ENCODE measurements at regions not wholly inside any gene's neighbourhood (a gene's known extent, or its start where the extent isn't known, plus 50 kb on each side); places are given as distances from the start of the nearest gene placed in this dataset.
A peak's percentile ranks its signal among the peaks of the same experiment; 100 is the strongest.

DNA sequence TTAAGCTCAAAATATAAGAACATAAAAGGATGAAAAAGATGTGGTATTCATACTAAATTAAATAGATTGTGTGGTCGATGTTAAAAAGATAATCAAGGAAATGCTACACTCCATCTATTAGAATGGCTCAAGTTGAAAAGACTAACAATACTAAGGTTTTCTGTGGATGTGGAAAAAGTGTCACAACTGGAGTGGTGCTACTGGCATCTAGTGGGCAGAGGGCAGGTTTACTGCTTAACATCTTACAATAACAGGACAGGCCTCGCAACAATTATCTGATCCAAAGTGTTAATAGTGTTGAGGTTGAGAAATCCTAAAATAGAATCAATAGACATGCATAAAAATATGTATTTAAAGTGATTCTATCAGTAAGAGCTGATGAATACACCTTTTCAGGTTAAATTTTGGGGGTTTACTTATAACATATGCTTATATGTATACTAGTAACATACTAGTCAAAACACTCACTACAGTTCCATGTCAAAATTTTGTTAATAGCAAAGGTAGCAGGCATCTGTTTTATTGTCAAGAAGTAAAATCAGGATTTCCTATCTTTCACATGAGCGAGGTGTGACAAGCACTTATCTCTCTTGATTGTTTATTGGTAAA is 91.5 kb upstream of the TMEFF2 start:
- TF ChIP-seq, protein P1, sequence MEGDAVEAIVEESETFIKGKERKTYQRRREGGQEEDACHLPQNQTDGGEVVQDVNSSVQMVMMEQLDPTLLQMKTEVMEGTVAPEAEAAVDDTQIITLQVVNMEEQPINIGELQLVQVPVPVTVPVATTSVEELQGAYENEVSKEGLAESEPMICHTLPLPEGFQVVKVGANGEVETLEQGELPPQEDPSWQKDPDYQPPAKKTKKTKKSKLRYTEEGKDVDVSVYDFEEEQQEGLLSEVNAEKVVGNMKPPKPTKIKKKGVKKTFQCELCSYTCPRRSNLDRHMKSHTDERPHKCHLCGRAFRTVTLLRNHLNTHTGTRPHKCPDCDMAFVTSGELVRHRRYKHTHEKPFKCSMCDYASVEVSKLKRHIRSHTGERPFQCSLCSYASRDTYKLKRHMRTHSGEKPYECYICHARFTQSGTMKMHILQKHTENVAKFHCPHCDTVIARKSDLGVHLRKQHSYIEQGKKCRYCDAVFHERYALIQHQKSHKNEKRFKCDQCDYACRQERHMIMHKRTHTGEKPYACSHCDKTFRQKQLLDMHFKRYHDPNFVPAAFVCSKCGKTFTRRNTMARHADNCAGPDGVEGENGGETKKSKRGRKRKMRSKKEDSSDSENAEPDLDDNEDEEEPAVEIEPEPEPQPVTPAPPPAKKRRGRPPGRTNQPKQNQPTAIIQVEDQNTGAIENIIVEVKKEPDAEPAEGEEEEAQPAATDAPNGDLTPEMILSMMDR (IDR thresholded peaks at IDR 0.05; ENCODE audit: extremely low read depth in 1 of 2, insufficient read depth in 1 of 2, low read depth in 1 of 2, low read length in 2 of 2) = peak; percentile 45 to 55
- TF ChIP-seq EZH2 (IDR thresholded peaks at IDR 0.05; ENCODE audit: borderline replicate concordance, low read depth, low read length, severe bottlenecking) = no peak
- no peaks in the 10 kb centered on the region for H3K79me2 ChIP-seq (ENCODE audit: control insufficient read depth, insufficient read depth, low read length)
- dilution Hi-C loops (cut with MboI; ENCODE audit: extremely low pct_ligation_motif_present, low sequenced_read_pairs) = no loop called here
- H3K4me2 ChIP-seq (ENCODE audit: insufficient read depth, low read length) = no peak overlapping the region
- H3K9me3 ChIP-seq (replicated peaks; ENCODE audit: control insufficient read depth, insufficient read depth, low read length) = no peaks in the 10 kb centered on the region
- H3K4me1 ChIP-seq (ENCODE audit: control insufficient read depth, extremely low read depth, insufficient read depth, low read length) = no peaks in the 10 kb centered on the region
- FAIRE-seq (no peak), DNase-seq (ENCODE audit: low read depth, low spot score) (peak; percentile 73)
- no peak overlapping the region for H3K4me3 ChIP-seq (replicated peaks in 1 of 3; ENCODE audit: insufficient read depth in 1 of 3, low read depth in 1 of 3, low read length in 3 of 3)
- ChIA-PET POLR2A (no interaction called here), CTCF (interaction anchor here (0.8 to 6.5 kb wide), 4 partner anchors 19 to 474 kb away, joined by 3 to 49 read pairs (median 6); no protein-coding TSS in a partner anchor)
- no peaks in the 10 kb centered on the region for H3K9me1 ChIP-seq (replicated peaks; ENCODE audit: control insufficient read depth, extremely low read depth, insufficient read depth, low read length)
- H3K27ac ChIP-seq (ENCODE audit: insufficient read depth, low read depth, low read length) = no peak overlapping the region
- H3K27me3 ChIP-seq (ENCODE audit: control insufficient read depth in 2 of 2, insufficient read depth in 2 of 2, low read length in 2 of 2) = peaks cover 1 to 4% of the 10 kb centered on the region in 2 experiments
- no peaks in the 10 kb centered on the region for H4K20me1 ChIP-seq (replicated peaks; ENCODE audit: control insufficient read depth, extremely low read depth, insufficient read depth, low read length)
- intact Hi-C loops (cut with micrococcal nuclease) = loop anchor here (1.0 to 5.0 kb wide), 5 partner anchors 92 to 729 kb away; partner anchors contain the start of gene TMEFF2
- no peaks in the 10 kb centered on the region for H3K36me3 ChIP-seq (ENCODE audit: control insufficient read depth in 2 of 2, extremely low read depth in 1 of 2, insufficient read depth in 2 of 2, low read length in 2 of 2)
- H2AFZ ChIP-seq (ENCODE audit: low read depth, low read length) = no peak overlapping the region
- no TSS peak for BruUV-seq (replicated peaks)
- H3K9ac ChIP-seq (replicated peaks; ENCODE audit: extremely low read depth, insufficient read depth, low read length) = no peak overlapping the region

DNA sequence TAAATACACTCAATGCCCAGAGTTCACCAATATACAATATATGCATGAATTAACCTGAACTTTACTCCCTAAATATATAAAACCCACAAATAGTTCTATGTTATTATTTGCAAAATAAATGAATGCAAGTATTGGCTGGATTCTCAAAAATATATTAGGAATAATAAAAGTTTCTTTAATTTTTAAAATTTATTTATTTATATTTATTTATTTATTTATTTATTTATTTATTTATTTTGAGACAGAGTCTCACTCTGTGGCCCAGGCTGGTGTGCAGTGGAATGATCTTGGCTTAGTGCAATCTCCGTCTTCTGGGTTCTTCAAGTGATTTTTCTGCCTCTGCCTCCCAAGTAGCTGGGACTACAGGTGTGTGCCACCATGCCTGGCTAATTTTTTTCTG is 88.7 kb upstream of the TMEFF2 start:
- Histone ChIP-seq H3K9me1 (replicated peaks; ENCODE audit: control insufficient read depth, extremely low read depth, insufficient read depth, low read length) (no peaks in the 10 kb centered on the region), H2AFZ (ENCODE audit: low read depth, low read length) (no peak overlapping the region), H3K27me3 (ENCODE audit: control insufficient read depth in 2 of 2, insufficient read depth in 2 of 2, low read length in 2 of 2) (no peaks in the 10 kb centered on the region), H3K9ac (replicated peaks; ENCODE audit: extremely low read depth, insufficient read depth, low read length) (no peak overlapping the region), H4K20me1 (replicated peaks; ENCODE audit: control insufficient read depth, extremely low read depth, insufficient read depth, low read length) (no peaks in the 10 kb centered on the region), H3K79me2 (ENCODE audit: control insufficient read depth, insufficient read depth, low read length) (no peaks in the 10 kb centered on the region), H3K4me2 (ENCODE audit: insufficient read depth, low read length) (no peak overlapping the region), H3K4me3 (replicated peaks in 1 of 3; ENCODE audit: insufficient read depth in 1 of 3, low read depth in 1 of 3, low read length in 3 of 3) (no peak overlapping the region), H3K9me3 (replicated peaks; ENCODE audit: control insufficient read depth, insufficient read depth, low read length) (no peaks in the 10 kb centered on the region), H3K4me1 (ENCODE audit: control insufficient read depth, extremely low read depth, insufficient read depth, low read length) (no peaks in the 10 kb centered on the region), H3K36me3 (ENCODE audit: control insufficient read depth in 2 of 2, extremely low read depth in 1 of 2, insufficient read depth in 2 of 2, low read length in 2 of 2) (no peaks in the 10 kb centered on the region), H3K27ac (ENCODE audit: insufficient read depth, low read depth, low read length) (no peak overlapping the region)
- no peak for TF ChIP-seq FOS (IDR thresholded peaks at IDR 0.05; ENCODE audit: borderline replicate concordance, insufficient read depth, low read length)
- TF ChIP-seq, protein P2, sequence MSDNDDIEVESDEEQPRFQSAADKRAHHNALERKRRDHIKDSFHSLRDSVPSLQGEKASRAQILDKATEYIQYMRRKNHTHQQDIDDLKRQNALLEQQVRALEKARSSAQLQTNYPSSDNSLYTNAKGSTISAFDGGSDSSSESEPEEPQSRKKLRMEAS (IDR thresholded peaks at IDR 0.05; ENCODE audit: insufficient read depth, insufficient read length) = no peak
- no peak for TF ChIP-seq MYC (IDR thresholded peaks at IDR 0.05; ENCODE audit: low read depth, low read length)
- no peak for TF ChIP-seq POLR2A (IDR thresholded peaks at IDR 0.05; ENCODE audit: low read depth, low read length)
- TF ChIP-seq, protein P1 (IDR thresholded peaks at IDR 0.05; ENCODE audit: extremely low read depth in 1 of 2, insufficient read depth in 1 of 2, low read depth in 1 of 2, low read length in 2 of 2) = no peak
- no peak for TF ChIP-seq GATA2 (IDR thresholded peaks at IDR 0.05; ENCODE audit: insufficient read depth, insufficient read length, low read depth, low read length)
- no peak for TF ChIP-seq EZH2 (IDR thresholded peaks at IDR 0.05; ENCODE audit: borderline replicate concordance, low read depth, low read length, severe bottlenecking)
- no peak for TF ChIP-seq JUN (IDR thresholded peaks at IDR 0.05; ENCODE audit: borderline replicate concordance, insufficient read depth, insufficient read length, low read depth)
- TF ChIP-seq POLR2AphosphoS5 (IDR thresholded peaks at IDR 0.05; ENCODE audit: insufficient read depth, low read depth, low read length) = no peak
- intact Hi-C loops (cut with micrococcal nuclease) = no loop called here
- dilution Hi-C loops (cut with MboI; ENCODE audit: extremely low pct_ligation_motif_present, low sequenced_read_pairs) = no loop called here
- BruUV-seq (replicated peaks) = no TSS peak
- ChIA-PET CTCF (interaction anchor here (1.3 to 6.5 kb wide), 3 partner anchors 92 to 471 kb away, joined by 3 to 49 read pairs (median 7); no protein-coding TSS in a partner anchor), POLR2A (no interaction called here)
- FAIRE-seq (no peak), DNase-seq (ENCODE audit: low read depth, low spot score) (no peak)

Data from endothelial cell of umbilical vein (primary cell).